Uterus (tissue), 3 donors: ENCODE measurements at regions not wholly inside any gene's neighbourhood (a gene's known extent, or its start where the extent isn't known, plus 50 kb on each side); places are given as distances from the start of the nearest gene placed in this dataset.

Source experiments
- DNase-seq, 2 donors: peaks; one replicate each; pipeline ENCODE4 v3.0.0-alpha.2; 2019 to 2020
- H3K27ac ChIP-seq, 2 donors: fragments of 200-600 bp; sonication (generic); 1 replicate in 1 of 2; 2 replicates in 1 of 2; pipeline ENCODE4 v1.5.1; 2016 to 2018
- H3K27me3 ChIP-seq, 2 donors: fragments of 200-600 bp; sonication (generic); one replicate each; pipeline ENCODE4 v1.5.1; 2018 to 2019; ENCODE audit warnings: control low read depth in 1 of 2
- H3K36me3 ChIP-seq, 2 donors: fragments of 200-600 bp; sonication (generic); one replicate each; pipeline ENCODE4 v1.5.1; 2019; ENCODE audit warnings: control low read depth in 1 of 2
- H3K4me1 ChIP-seq, 2 donors: fragments of 200-600 bp; sonication (generic); one replicate each; pipeline ENCODE4 v1.5.1; 2018 to 2019; ENCODE audit warnings: control low read depth in 1 of 2
- H3K4me3 ChIP-seq, 2 donors: fragments of 200-600 bp; sonication (generic); 1 replicate in 1 of 2; 2 replicates in 1 of 2; pipeline ENCODE4 v1.5.1; 2018 to 2019; ENCODE audit warnings: mild to moderate bottlenecking in 1 of 2
- H3K9me3 ChIP-seq, 2 donors: fragments of 200-600 bp; sonication (generic); one replicate each; pipeline ENCODE4 v1.5.1; 2019; ENCODE audit warnings: control low read depth in 1 of 2
- POLR2A ChIP-seq, 2 donors: fragments of 450-650 bp; IDR thresholded peaks; one replicate each; pipeline ENCODE4 v1.6.1; 2016; ENCODE audit warnings: antibody characterized with exemption in 2 of 2, mild to moderate bottlenecking in 1 of 2, moderate library complexity in 1 of 2
- intact Hi-C: fragments of 100-400 bp; cut with DNase I; formaldehyde crosslinking; loops from one replicate; pipeline ENCODE4 v1.15.1; 2023; ENCODE audit warnings: low total_unique reads
- TF ChIP-seq, protein P1 (sequence below), 4 experiments: fragments of 200-600 bp in 2 of 4; fragments of 450-650 bp in 2 of 4; sonication (generic) in 2 of 4; IDR thresholded peaks; one replicate each; pipeline ENCODE4 v1.5.1; 2016 to 2019; ENCODE audit warnings: antibody characterized with exemption in 4 of 4, mild to moderate bottlenecking in 2 of 4, moderate library complexity in 1 of 4
- donor health status: DM: yes; HTN: yes; CAD: no.

DNA sequence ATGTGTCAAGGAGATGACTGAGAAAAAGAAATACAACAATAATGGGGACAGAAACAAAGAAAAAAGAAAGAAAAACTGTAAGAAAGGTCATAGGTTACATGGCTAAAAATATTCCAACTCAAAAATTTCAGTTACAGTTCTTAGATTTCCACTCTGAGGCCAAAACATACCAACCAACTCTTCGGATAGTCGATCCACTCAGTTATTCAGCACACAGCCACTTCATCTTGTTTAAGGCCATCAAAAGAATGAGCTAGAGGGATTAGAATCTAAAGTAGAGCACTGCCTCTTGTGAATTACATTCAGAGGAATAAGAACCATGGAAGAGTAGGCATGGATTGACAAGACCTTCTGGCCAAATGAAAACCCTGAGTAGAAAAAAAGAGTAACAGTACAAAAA, 277.0 kb downstream of the MRPL39 start:
- H3K4me3 ChIP-seq = no peak overlapping the region
- H3K4me1 ChIP-seq = no peaks in the 10 kb centered on the region
- H3K27me3 ChIP-seq = no peaks in the 10 kb centered on the region
- no peak for DNase-seq
- H3K27ac ChIP-seq = no peak overlapping the region
- no peaks in the 10 kb centered on the region for H3K36me3 ChIP-seq
- intact Hi-C loops = no loop called here
- TF ChIP-seq POLR2A (IDR thresholded peaks at IDR 0.05) = no peak
- TF ChIP-seq, protein P1, sequence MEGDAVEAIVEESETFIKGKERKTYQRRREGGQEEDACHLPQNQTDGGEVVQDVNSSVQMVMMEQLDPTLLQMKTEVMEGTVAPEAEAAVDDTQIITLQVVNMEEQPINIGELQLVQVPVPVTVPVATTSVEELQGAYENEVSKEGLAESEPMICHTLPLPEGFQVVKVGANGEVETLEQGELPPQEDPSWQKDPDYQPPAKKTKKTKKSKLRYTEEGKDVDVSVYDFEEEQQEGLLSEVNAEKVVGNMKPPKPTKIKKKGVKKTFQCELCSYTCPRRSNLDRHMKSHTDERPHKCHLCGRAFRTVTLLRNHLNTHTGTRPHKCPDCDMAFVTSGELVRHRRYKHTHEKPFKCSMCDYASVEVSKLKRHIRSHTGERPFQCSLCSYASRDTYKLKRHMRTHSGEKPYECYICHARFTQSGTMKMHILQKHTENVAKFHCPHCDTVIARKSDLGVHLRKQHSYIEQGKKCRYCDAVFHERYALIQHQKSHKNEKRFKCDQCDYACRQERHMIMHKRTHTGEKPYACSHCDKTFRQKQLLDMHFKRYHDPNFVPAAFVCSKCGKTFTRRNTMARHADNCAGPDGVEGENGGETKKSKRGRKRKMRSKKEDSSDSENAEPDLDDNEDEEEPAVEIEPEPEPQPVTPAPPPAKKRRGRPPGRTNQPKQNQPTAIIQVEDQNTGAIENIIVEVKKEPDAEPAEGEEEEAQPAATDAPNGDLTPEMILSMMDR (IDR thresholded peaks at IDR 0.05) = no peak
- no peaks in the 10 kb centered on the region for H3K9me3 ChIP-seq

DNA sequence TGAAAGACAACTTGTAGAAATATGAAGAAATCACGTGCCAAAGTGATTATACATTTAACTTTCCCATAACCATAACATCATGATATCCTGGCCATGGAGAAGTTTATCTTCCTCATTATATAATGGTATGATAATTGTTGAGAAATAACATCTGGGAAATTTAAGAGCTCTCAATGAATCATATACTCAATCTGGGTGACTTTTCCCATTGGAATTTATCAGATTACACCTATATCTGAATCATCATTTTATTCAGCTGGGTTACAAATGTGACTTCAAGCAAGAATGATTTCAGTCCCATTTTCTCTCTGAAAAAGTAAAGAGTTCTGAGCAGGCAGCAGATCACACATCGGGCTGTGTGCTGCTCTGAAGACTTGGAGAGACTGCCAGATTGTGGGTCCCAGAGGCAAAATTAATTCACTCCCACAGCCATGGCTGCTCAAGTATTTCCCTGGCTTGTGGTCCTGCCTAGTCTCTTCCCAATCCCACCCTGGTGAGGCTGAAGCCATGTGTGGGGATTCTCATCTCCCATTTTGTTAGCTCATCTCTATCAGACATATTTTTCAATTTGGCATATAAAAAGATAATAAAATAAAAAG, 278.0 kb downstream of the MRPL39 start:
- intact Hi-C loops = no loop called here
- Histone ChIP-seq H3K36me3 (no peaks in the 10 kb centered on the region), H3K27ac (no peak overlapping the region), H3K9me3 (no peaks in the 10 kb centered on the region), H3K27me3 (no peaks in the 10 kb centered on the region), H3K4me1 (no peaks in the 10 kb centered on the region), H3K4me3 (no peak overlapping the region)
- no peak for DNase-seq
- TF ChIP-seq, protein P1 (IDR thresholded peaks at IDR 0.05) = no peak
- no peak for TF ChIP-seq POLR2A (IDR thresholded peaks at IDR 0.05)

DNA sequence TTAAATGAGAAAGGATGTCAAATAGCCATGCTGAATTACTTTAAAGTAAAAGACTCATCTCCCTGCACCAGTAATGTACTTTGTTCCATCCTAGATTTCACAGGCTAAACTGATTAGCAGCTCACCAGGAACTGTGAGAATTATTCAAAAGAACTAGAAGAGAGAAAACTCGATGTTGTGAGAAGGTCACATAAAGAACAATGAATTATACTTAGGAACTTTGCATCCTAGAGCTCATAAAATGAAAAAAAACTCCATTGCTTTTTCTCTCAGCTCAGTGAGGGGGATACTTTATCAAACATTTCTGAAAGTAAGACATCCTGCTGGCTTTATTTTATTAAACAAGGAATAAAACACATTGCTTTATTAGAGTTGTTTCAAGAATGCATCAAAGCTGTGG, 278.5 kb downstream of the MRPL39 start:
- H3K4me3 ChIP-seq = no peak overlapping the region
- H3K4me1 ChIP-seq = no peaks in the 10 kb centered on the region
- H3K9me3 ChIP-seq = no peaks in the 10 kb centered on the region
- DNase-seq = no peak
- intact Hi-C loops = no loop called here
- no peaks in the 10 kb centered on the region for H3K27me3 ChIP-seq
- H3K36me3 ChIP-seq = no peaks in the 10 kb centered on the region
- no peak for TF ChIP-seq POLR2A (IDR thresholded peaks at IDR 0.05)
- TF ChIP-seq, protein P1 (IDR thresholded peaks at IDR 0.05) = no peak
- H3K27ac ChIP-seq = no peak overlapping the region

DNA sequence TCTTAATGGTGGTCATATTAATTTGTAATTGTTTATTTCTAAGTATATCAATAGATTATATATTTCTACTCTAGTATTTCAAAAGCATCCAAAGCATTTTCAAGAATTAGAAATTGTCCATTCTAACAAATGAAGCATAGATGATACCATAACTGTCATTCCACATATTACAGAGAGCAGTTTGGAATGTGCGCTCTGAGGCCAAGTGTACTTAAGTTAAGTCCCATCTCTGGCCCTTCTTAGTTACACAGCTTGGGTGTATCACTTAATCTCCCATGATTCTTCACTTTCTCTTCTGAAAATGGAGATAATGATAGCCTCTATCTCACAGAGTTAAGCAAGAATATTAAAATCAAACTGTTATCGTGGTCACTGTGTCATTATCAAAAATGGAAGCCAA, 281.1 kb downstream of the MRPL39 start:
- TF ChIP-seq, protein P1 (IDR thresholded peaks at IDR 0.05) = no peak
- TF ChIP-seq POLR2A (IDR thresholded peaks at IDR 0.05) = no peak
- Histone ChIP-seq H3K27me3 (no peaks in the 10 kb centered on the region), H3K9me3 (no peaks in the 10 kb centered on the region), H3K27ac (no peak overlapping the region), H3K4me3 (no peak overlapping the region), H3K36me3 (no peaks in the 10 kb centered on the region), H3K4me1 (no peaks in the 10 kb centered on the region)
- DNase-seq = no peak
- intact Hi-C loops = no loop called here

DNA sequence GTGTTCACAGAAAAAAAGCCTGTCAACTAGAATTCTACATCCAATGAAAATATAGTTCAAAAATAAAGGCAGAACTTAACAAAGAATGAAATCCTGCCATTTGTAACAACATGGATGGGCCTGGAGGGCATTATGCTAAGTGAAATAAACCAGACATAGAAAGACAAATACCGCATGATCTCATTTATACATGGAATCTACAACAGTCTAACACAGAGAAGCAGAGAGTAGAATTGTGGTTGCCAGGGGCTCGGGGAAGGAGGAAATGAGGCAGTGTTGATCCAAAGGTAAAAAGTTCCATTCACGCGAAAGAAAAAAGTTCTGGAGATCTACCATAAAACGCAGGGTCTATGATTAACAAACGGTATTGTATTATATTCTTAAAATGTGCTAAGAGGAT, 282.6 kb downstream of the MRPL39 start:
- Histone ChIP-seq H3K9me3 (no peaks in the 10 kb centered on the region), H3K27ac (no peak overlapping the region), H3K27me3 (no peaks in the 10 kb centered on the region), H3K4me3 (no peak overlapping the region), H3K36me3 (no peaks in the 10 kb centered on the region), H3K4me1 (no peaks in the 10 kb centered on the region)
- no peak for DNase-seq
- no peak for TF ChIP-seq POLR2A (IDR thresholded peaks at IDR 0.05)
- TF ChIP-seq, protein P1 (IDR thresholded peaks at IDR 0.05) = no peak
- intact Hi-C loops = no loop called here
